Superior temporal gyrus (tissue), 1 donor: ENCODE measurements at regions not wholly inside any gene's neighbourhood (a gene's known extent, or its start where the extent isn't known, plus 50 kb on each side); places are given as distances from the start of the nearest gene placed in this dataset.

Experiments
- DNase-seq: peaks from one replicate; pipeline ENCODE4 v3.0.0-alpha.2; 2016; ENCODE audit errors: extremely low spot score

GRCh38 chr9:12874395-12874794, 99.6 kb downstream of the LURAP1L start:
- DNase-seq: no peak

GRCh38 chr9:12875191-12875590, 100.4 kb downstream of the LURAP1L start:
- no peak for DNase-seq

GRCh38 chr9:12876872-12877271, 102.1 kb downstream of the LURAP1L start:
- no peak for DNase-seq

- no peak for DNase-seq
Measured at GRCh38 chr9:12878351-12878978, 103.6 kb downstream of the LURAP1L start.

- no peak for DNase-seq
Measured at GRCh38 chr9:12879961-12880360, 105.1 kb downstream of the LURAP1L start.

- no peak for DNase-seq
Measured at GRCh38 chr9:12880406-12881015, 105.7 kb downstream of the LURAP1L start.

- no peak for DNase-seq
Measured at GRCh38 chr9:12882430-12882829, 107.6 kb downstream of the LURAP1L start.

- DNase-seq: peak; percentile 73
Measured at GRCh38 chr9:12884736-12885395, 110.0 kb downstream of the LURAP1L start.

- DNase-seq: no peak
Measured at GRCh38 chr9:12889402-12890106, 114.7 kb downstream of the LURAP1L start.

GRCh38 chr9:12891588-12891987, 116.8 kb downstream of the LURAP1L start:
- no peak for DNase-seq

GRCh38 chr9:12903316-12903715, 128.5 kb downstream of the LURAP1L start:
- no peak for DNase-seq

GRCh38 chr9:12904261-12905000, 129.6 kb downstream of the LURAP1L start:
- DNase-seq: no peak

- no peak for DNase-seq
Measured at GRCh38 chr9:12906646-12907045, 131.8 kb downstream of the LURAP1L start.

GRCh38 chr9:12908895-12909294, 134.1 kb downstream of the LURAP1L start:
- DNase-seq: no peak

- DNase-seq: no peak
Measured at GRCh38 chr9:12915366-12915954, 140.6 kb downstream of the LURAP1L start.

- DNase-seq: peak; percentile 90
Measured at GRCh38 chr9:12916042-12916441, 141.2 kb downstream of the LURAP1L start.

- no peak for DNase-seq
Measured at GRCh38 chr9:12920437-12920836, 145.6 kb downstream of the LURAP1L start.

- DNase-seq: no peak
Measured at GRCh38 chr9:12921621-12922020, 146.8 kb downstream of the LURAP1L start.

- DNase-seq: no peak
Measured at GRCh38 chr9:12922224-12922866, 147.5 kb downstream of the LURAP1L start.

- no peak for DNase-seq
Measured at GRCh38 chr9:12923468-12924009, 148.7 kb downstream of the LURAP1L start.

- DNase-seq: no peak
Measured at GRCh38 chr9:12930906-12931305, 156.1 kb downstream of the LURAP1L start.
